H54 (cell line): ENCODE measurements at regions not wholly inside any gene's neighbourhood (a gene's known extent, or its start where the extent isn't known, plus 50 kb on each side); places are given as distances from the start of the nearest gene placed in this dataset.

Source experiments
- DNase-seq: peaks from one replicate; pipeline ENCODE4 v3.0.0; 2011; ENCODE audit warnings: low spot score, mixed read lengths; ENCODE audit not compliant: insufficient read length
- FAIRE-seq: peaks from 3 replicates; lab custom pipeline; 2011; peaks lifted over from hg19 to GRCh38; lab: Jason Lieb, UNC
- POLR2A ChIP-seq: IDR thresholded peaks from 2 replicates; pipeline ENCODE4 v1.6.1; 2011; ENCODE audit warnings: low read depth, mild to moderate bottlenecking, low read length

GRCh38 chr13:44191504-44192171 lies 182.0 kb upstream of the SERP2 start:
- FAIRE-seq (no peak), DNase-seq (no peak)
- TF ChIP-seq POLR2A: no peak

GRCh38 chr13:44193731-44194130 lies 179.9 kb upstream of the SERP2 start:
- FAIRE-seq: no peak
- no peak for TF ChIP-seq POLR2A
- DNase-seq: no peak

GRCh38 chr13:44195245-44195644 lies 178.4 kb upstream of the SERP2 start:
- no peak for DNase-seq
- no peak for TF ChIP-seq POLR2A
- FAIRE-seq: no peak

- no peak for DNase-seq
- FAIRE-seq: no peak
- TF ChIP-seq POLR2A: no peak
Measured at GRCh38 chr13:44196196-44196751, 177.3 kb upstream of the SERP2 start.

GRCh38 chr13:44197791-44198770 lies 175.5 kb upstream of the SERP2 start:
- no peak for TF ChIP-seq POLR2A
- FAIRE-seq (no peak), DNase-seq (no peak)

- no peak for FAIRE-seq
- no peak for DNase-seq
- TF ChIP-seq POLR2A: no peak
Measured at GRCh38 chr13:44198826-44199225, 174.8 kb upstream of the SERP2 start.

- TF ChIP-seq POLR2A: no peak
- DNase-seq (no peak), FAIRE-seq (no peak)
Measured at GRCh38 chr13:44199627-44200207, 173.9 kb upstream of the SERP2 start.

GRCh38 chr13:44206434-44206833 lies 167.2 kb upstream of the SERP2 start:
- TF ChIP-seq POLR2A: no peak
- DNase-seq (no peak), FAIRE-seq (no peak)

- no peak for FAIRE-seq
- no peak for DNase-seq
Measured at GRCh38 chr13:44207476-44207875, 166.1 kb upstream of the SERP2 start.

GRCh38 chr13:44210525-44210924 lies 163.1 kb upstream of the SERP2 start:
- no peak for FAIRE-seq
- no peak for TF ChIP-seq POLR2A
- DNase-seq: no peak

More at GRCh38 chr13:44207476-44207875, 166.1 kb upstream of the SERP2 start:
- no peak for TF ChIP-seq POLR2A

GRCh38 chr13:44211286-44211685 lies 162.3 kb upstream of the SERP2 start:
- TF ChIP-seq POLR2A: no peak
- FAIRE-seq: no peak

GRCh38 chr13:44211704-44212346 lies 161.8 kb upstream of the SERP2 start:
- FAIRE-seq (no peak), DNase-seq (no peak)
- no peak for TF ChIP-seq POLR2A

More at GRCh38 chr13:44211286-44211685, 162.3 kb upstream of the SERP2 start:
- DNase-seq: no peak
